ENCODE measurements at regions not wholly inside any gene's neighbourhood (a gene's known extent, or its start where the extent isn't known, plus 50 kb on each side); places are given as distances from the start of the nearest gene placed in this dataset.

DNA sequence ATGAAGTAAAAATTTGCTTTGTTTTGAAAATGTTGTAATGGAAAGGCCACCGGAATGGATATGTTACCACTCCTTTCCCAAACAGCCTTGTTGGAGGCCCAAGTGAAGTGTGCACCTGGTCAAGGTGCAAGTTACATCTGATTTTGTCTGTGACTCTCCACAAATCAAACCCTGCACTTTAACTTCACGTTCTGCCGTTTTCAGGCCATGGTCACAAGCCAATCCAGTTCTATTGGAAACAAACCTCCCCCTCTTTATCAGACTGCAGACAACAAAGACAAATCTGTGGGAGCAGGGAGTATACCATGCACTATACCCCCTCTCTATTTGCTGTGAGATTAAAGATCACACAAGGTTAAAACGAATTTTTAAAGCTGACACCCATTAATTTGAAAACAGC lies 155.6 kb upstream of the RFC3 start:
- no peak overlapping the region for H3T11ph ChIP-seq (ENCODE audit: low read length)
- H2AFZ ChIP-seq (ENCODE audit: low read length), result no peak overlapping the region
- no peak overlapping the region for H3K18ac ChIP-seq (ENCODE audit: insufficient read length, low read depth, low read length)
- no peaks in the 10 kb centered on the region for H4K20me1 ChIP-seq (ENCODE audit: control insufficient read depth, insufficient read depth, insufficient read length)
- TF ChIP-seq, protein P1, sequence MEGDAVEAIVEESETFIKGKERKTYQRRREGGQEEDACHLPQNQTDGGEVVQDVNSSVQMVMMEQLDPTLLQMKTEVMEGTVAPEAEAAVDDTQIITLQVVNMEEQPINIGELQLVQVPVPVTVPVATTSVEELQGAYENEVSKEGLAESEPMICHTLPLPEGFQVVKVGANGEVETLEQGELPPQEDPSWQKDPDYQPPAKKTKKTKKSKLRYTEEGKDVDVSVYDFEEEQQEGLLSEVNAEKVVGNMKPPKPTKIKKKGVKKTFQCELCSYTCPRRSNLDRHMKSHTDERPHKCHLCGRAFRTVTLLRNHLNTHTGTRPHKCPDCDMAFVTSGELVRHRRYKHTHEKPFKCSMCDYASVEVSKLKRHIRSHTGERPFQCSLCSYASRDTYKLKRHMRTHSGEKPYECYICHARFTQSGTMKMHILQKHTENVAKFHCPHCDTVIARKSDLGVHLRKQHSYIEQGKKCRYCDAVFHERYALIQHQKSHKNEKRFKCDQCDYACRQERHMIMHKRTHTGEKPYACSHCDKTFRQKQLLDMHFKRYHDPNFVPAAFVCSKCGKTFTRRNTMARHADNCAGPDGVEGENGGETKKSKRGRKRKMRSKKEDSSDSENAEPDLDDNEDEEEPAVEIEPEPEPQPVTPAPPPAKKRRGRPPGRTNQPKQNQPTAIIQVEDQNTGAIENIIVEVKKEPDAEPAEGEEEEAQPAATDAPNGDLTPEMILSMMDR (conservative IDR thresholded peaks at IDR 0.05), result no peak
- no peaks in the 10 kb centered on the region for H3K4me1 ChIP-seq (ENCODE audit: insufficient read depth, low read length)
- DNase-seq, result no peak
- peaks cover 0 to 5% of the 10 kb centered on the region in 2 experiments; a peak in 1 of 4 replicates for H3K4me1 Mint-ChIP-seq
- peaks cover 2 to 9% (median 2%) of the 10 kb centered on the region in 3 experiments; a peak in 3 of 7 replicates for H3K36me3 Mint-ChIP-seq (ENCODE audit: insufficient read depth in 1 of 3, low read depth in 3 of 3)
- no CpG with 5 or more reads among the region's 4 CpGs for WGBS (ENCODE audit: extremely low coverage, insufficient read length, low lambda C conversion rate)
- no peaks in the 10 kb centered on the region for H3K79me2 ChIP-seq (ENCODE audit: insufficient read depth, low read length)
- no peak overlapping the region for H2BK5ac ChIP-seq (ENCODE audit: insufficient read length, low read length)
- H2BK20ac ChIP-seq (ENCODE audit: low read depth, low read length, poor library complexity, severe bottlenecking), result no peak overlapping the region
- H3K23me2 ChIP-seq (ENCODE audit: insufficient read length, low read depth, low read length, poor library complexity, severe bottlenecking), result no peaks in the 10 kb centered on the region
- H3K4me3 Mint-ChIP-seq, result no peak overlapping the region
- no peak overlapping the region for H2BK15ac ChIP-seq (ENCODE audit: low read depth, low read length)
- H3K9me3 Mint-ChIP-seq, result peaks cover 0 to 4% of the 10 kb centered on the region in 2 experiments; a peak in 2 of 5 replicates
- no peak overlapping the region for H3K56ac ChIP-seq (ENCODE audit: insufficient read length, low read depth, low read length)
- no peak overlapping the region for H2BK120ac ChIP-seq (ENCODE audit: low read depth, low read length, poor library complexity, severe bottlenecking)
- H4K5ac ChIP-seq (ENCODE audit: insufficient read length, low read depth, low read length), result no peak overlapping the region
- H3K27me3 Mint-ChIP-seq (ENCODE audit: low read depth), result no peaks in the 10 kb centered on the region; the same call in 1 of the 2 replicates
- no peaks in the 10 kb centered on the region for H3K27me3 ChIP-seq (ENCODE audit: insufficient read depth, low read length)
- no peak overlapping the region for H3K4ac ChIP-seq (ENCODE audit: low read depth, low read length)
- H2AK5ac ChIP-seq (ENCODE audit: insufficient read length, low read length), result no peak overlapping the region
- no peak overlapping the region for H3K9ac ChIP-seq (ENCODE audit: extremely low read depth, insufficient read length, low read length)
- H3K4me2 ChIP-seq (ENCODE audit: insufficient read depth, insufficient read length, low read length), result no peak overlapping the region
- no peak overlapping the region for H3K27ac Mint-ChIP-seq
- H4K91ac ChIP-seq (ENCODE audit: insufficient read length, low read depth, low read length), result no peak overlapping the region
- no peaks in the 10 kb centered on the region for H3K9me3 ChIP-seq (ENCODE audit: control insufficient read depth, low read depth, low read length)
- H3K27ac ChIP-seq (ENCODE audit: insufficient read length, low read depth, low read length), result no peak overlapping the region
- H3K23ac ChIP-seq (ENCODE audit: insufficient read length, low read depth, low read length), result no peak overlapping the region
- H2BK12ac ChIP-seq (ENCODE audit: insufficient read length, low read depth, low read length), result no peak overlapping the region
- H3K14ac ChIP-seq (ENCODE audit: insufficient read depth, low read length), result no peak overlapping the region
- H3K79me1 ChIP-seq (ENCODE audit: insufficient read depth, low read depth, low read length, poor library complexity, severe bottlenecking), result no peaks in the 10 kb centered on the region
- H4K8ac ChIP-seq (replicated peaks; ENCODE audit: insufficient read length, low read depth, low read length), result no peak overlapping the region
